H1 (cell line): ENCODE measurements at regions not wholly inside any gene's neighbourhood (a gene's known extent, or its start where the extent isn't known, plus 50 kb on each side); places are given as distances from the start of the nearest gene placed in this dataset.

Source experiments
- CTCF ChIA-PET: fragments of 300-600 bp; sonication (Branson Sonifier 250); formaldehyde crosslinking; loops from one replicate; lab custom pipeline; 2021; ENCODE audit not compliant: partially characterized antibody; lab: Charles Lee
- POLR2A ChIA-PET: fragments of 300-600 bp; sonication (Branson Sonifier 250); formaldehyde crosslinking; loops from one replicate; lab custom pipeline; 2021; ENCODE audit warnings: inconsistent platforms; ENCODE audit not compliant: partially characterized antibody; lab: Charles Lee
- DNase-seq, 2 experiments: peaks; one replicate each; pipeline versions ENCODE4 v3.0.0 to v3.0.0-alpha.2; 2010 to 2022; ENCODE audit warnings: low spot score in 2 of 2, low read depth in 1 of 2, mixed read lengths in 1 of 2
- FAIRE-seq: peaks from 2 replicates; lab custom pipeline; 2011; peaks lifted over from hg19 to GRCh38; lab: Jason Lieb, UNC
- H2AFZ ChIP-seq: 2 replicates; pipeline ENCODE4 v1.8.1; 2012; ENCODE audit warnings: low read length, inconsistent platforms
- H2AK5ac ChIP-seq: 2 replicates; pipeline ENCODE4 v1.6.1; 2013; ENCODE audit warnings: low read depth, low read length
- H2BK120ac ChIP-seq: replicated peaks from 2 replicates; pipeline ENCODE3; 2013; ENCODE audit warnings: low read depth, low read length, inconsistent platforms
- H2BK12ac ChIP-seq: 2 replicates; pipeline ENCODE4 v1.6.1; 2013; ENCODE audit warnings: low read depth, low read length
- H2BK15ac ChIP-seq: 2 replicates; pipeline ENCODE4 v1.6.1; 2013; ENCODE audit warnings: low read length
- H2BK20ac ChIP-seq: 2 replicates; pipeline ENCODE4 v1.6.1; 2013; ENCODE audit warnings: low read length
- H2BK5ac ChIP-seq: 2 replicates; pipeline ENCODE4 v1.6.1; 2013; ENCODE audit warnings: low read depth, low read length
- H3K14ac ChIP-seq: 2 replicates; pipeline ENCODE4 v1.6.1; 2013; ENCODE audit warnings: inconsistent platforms; ENCODE audit not compliant: insufficient read length
- H3K18ac ChIP-seq: 2 replicates; pipeline ENCODE4 v1.6.1; 2013; ENCODE audit warnings: low read length; ENCODE audit errors: extremely low read depth
- H3K23ac ChIP-seq: 2 replicates; pipeline ENCODE4 v1.6.1; 2013; ENCODE audit warnings: inconsistent platforms; ENCODE audit not compliant: insufficient read length
- H3K23me2 ChIP-seq: 2 replicates; pipeline ENCODE4 v1.6.1; 2013; ENCODE audit warnings: low read depth, low read length
- H3K27ac ChIP-seq: 2 replicates; pipeline ENCODE4 v1.6.1; 2011; ENCODE audit warnings: low read depth, low read length, inconsistent platforms
- H3K27me3 ChIP-seq, 4 experiments: replicated peaks in 1 of 4; 1 replicate in 1 of 4; 2 replicates in 3 of 4; pipeline versions ENCODE4 v1.6.1 to v1.8.1; 2011 to 2013; ENCODE audit warnings: low read length in 3 of 4, mild to moderate bottlenecking in 3 of 4, inconsistent platforms in 2 of 4, mixed read lengths in 2 of 4, moderate library complexity in 1 of 4; ENCODE audit not compliant: control insufficient read depth in 3 of 4, insufficient read depth in 3 of 4; ENCODE audit errors: extremely low read depth in 1 of 4
- H3K36me3 ChIP-seq, 4 experiments: 2 replicates each; pipeline versions ENCODE4 v1.6.1 to v1.8.1; 2011 to 2013; ENCODE audit warnings: mild to moderate bottlenecking in 4 of 4, low read length in 3 of 4, moderate library complexity in 2 of 4, control low read depth in 1 of 4, inconsistent platforms in 1 of 4; ENCODE audit not compliant: insufficient read depth in 4 of 4, control insufficient read depth in 2 of 4
- H3K4ac ChIP-seq: replicated peaks from 2 replicates; pipeline ENCODE3; 2013; ENCODE audit warnings: low read length, low read depth, mixed read lengths, inconsistent platforms; ENCODE audit not compliant: insufficient read length
- H3K4me1 ChIP-seq, 4 experiments: replicated peaks in 1 of 4; 1 replicate in 1 of 4; 2 replicates in 3 of 4; pipeline versions ENCODE4 v1.6.1 to v1.8.1; 2011 to 2013; ENCODE audit warnings: low read length in 3 of 4, inconsistent platforms in 2 of 4, mixed read lengths in 1 of 4; ENCODE audit not compliant: insufficient read depth in 4 of 4, control insufficient read depth in 3 of 4
- H3K4me2 ChIP-seq, 2 experiments: 2 replicates each; pipeline versions ENCODE4 v1.6.1 to v1.8.1; 2011 to 2013; ENCODE audit warnings: low read depth in 2 of 2, low read length in 2 of 2, control low read depth in 1 of 2, inconsistent platforms in 1 of 2, mild to moderate bottlenecking in 1 of 2; ENCODE audit not compliant: insufficient read depth in 1 of 2
- H3K4me3 ChIP-seq, 4 experiments: fragments of 200-600, 300-600 bp in 1 of 4; sonication (generic), shearing (Covaris generic), sonication (Bioruptor Twin) in 1 of 4; 2 replicates each; pipeline versions ENCODE4 v1.5.1 to v1.8.1; 2011 to 2016; ENCODE audit warnings: low read length in 4 of 4, low read depth in 3 of 4, control low read depth in 2 of 4, inconsistent platforms in 2 of 4, mild to moderate bottlenecking in 2 of 4, mixed read lengths in 1 of 4, moderate library complexity in 1 of 4; ENCODE audit not compliant: insufficient read depth in 2 of 4; ENCODE audit errors: extremely low read depth in 1 of 4
- H3K56ac ChIP-seq: replicated peaks from 2 replicates; pipeline ENCODE3; 2013; ENCODE audit warnings: low read depth, mild to moderate bottlenecking, mixed read lengths, low read length, inconsistent platforms; ENCODE audit not compliant: insufficient read length
- H3K79me1 ChIP-seq: 2 replicates; pipeline ENCODE4 v1.6.1; 2013; ENCODE audit warnings: low read depth, low read length, control low read depth
- H3K79me2 ChIP-seq, 2 experiments: 2 replicates each; pipeline versions ENCODE4 v1.6.1 to v1.8.1; 2012 to 2013; ENCODE audit warnings: low read length in 2 of 2, mild to moderate bottlenecking in 2 of 2, inconsistent platforms in 1 of 2; ENCODE audit not compliant: insufficient read depth in 2 of 2, control insufficient read depth in 1 of 2
- H3K9ac ChIP-seq, 4 experiments: replicated peaks in 1 of 4; 1 replicate in 1 of 4; 2 replicates in 3 of 4; pipeline versions ENCODE4 v1.6.1 to v1.8.1; 2011 to 2013; ENCODE audit warnings: low read depth in 3 of 4, low read length in 3 of 4, control low read depth in 2 of 4, mild to moderate bottlenecking in 2 of 4, moderate library complexity in 2 of 4, inconsistent platforms in 1 of 4; ENCODE audit errors: extremely low read depth in 1 of 4
- H3K9me3 ChIP-seq, 2 experiments: 2 replicates each; pipeline versions ENCODE4 v1.6.1 to v1.8.1; 2012 to 2013; ENCODE audit warnings: mild to moderate bottlenecking in 2 of 2, moderate library complexity in 2 of 2, control low read depth in 1 of 2, inconsistent platforms in 1 of 2, low read depth in 1 of 2, low read length in 1 of 2, mixed read lengths in 1 of 2; ENCODE audit not compliant: insufficient read depth in 2 of 2
- H4K20me1 ChIP-seq, 2 experiments: replicated peaks in 1 of 2; 2 replicates each; pipeline versions ENCODE3 to v1.8.1; 2011 to 2013; ENCODE audit warnings: inconsistent platforms in 2 of 2, low read length in 2 of 2, mild to moderate bottlenecking in 1 of 2; ENCODE audit not compliant: insufficient read depth in 2 of 2, control insufficient read depth in 1 of 2
- H4K5ac ChIP-seq: 2 replicates; pipeline ENCODE4 v1.6.1; 2013; ENCODE audit warnings: low read length, low read depth, mixed read lengths, inconsistent platforms; ENCODE audit not compliant: insufficient read length
- H4K8ac ChIP-seq: 2 replicates; pipeline ENCODE4 v1.8.0; 2013; ENCODE audit warnings: mild to moderate bottlenecking, moderate library complexity, low read length, inconsistent platforms; ENCODE audit not compliant: insufficient read depth; ENCODE audit errors: extremely low read depth
- H4K91ac ChIP-seq: replicated peaks from 2 replicates; pipeline ENCODE3; 2013; ENCODE audit warnings: low read length, mixed read lengths, inconsistent platforms; ENCODE audit not compliant: insufficient read length
- ATF2 ChIP-seq: IDR thresholded peaks from 2 replicates; pipeline ENCODE4 v1.6.1; 2012; ENCODE audit warnings: low read length, inconsistent platforms
- CTBP2 ChIP-seq: IDR thresholded peaks from 2 replicates; pipeline ENCODE4 v1.7.0; 2011; ENCODE audit warnings: borderline replicate concordance, mild to moderate bottlenecking, moderate library complexity, mixed read lengths, low read length; ENCODE audit not compliant: insufficient read depth, insufficient read length
- CTCF ChIP-seq, 3 experiments: IDR thresholded peaks; 1 replicate in 2 of 3; 2 replicates in 1 of 3; pipeline versions ENCODE4 v1.5.1 to v1.6.1; 2011; ENCODE audit warnings: low read length in 3 of 3, mild to moderate bottlenecking in 3 of 3, inconsistent platforms in 2 of 3, low read depth in 1 of 3, moderate library complexity in 1 of 3; ENCODE audit not compliant: insufficient read depth in 1 of 3; ENCODE audit errors: control extremely low read depth in 1 of 3
- EGR1 ChIP-seq: IDR thresholded peaks from 2 replicates; pipeline ENCODE4 v1.6.1; 2011; ENCODE audit warnings: low read depth, low read length, borderline replicate concordance
- HDAC6 ChIP-seq: IDR thresholded peaks from one replicate; pipeline ENCODE4 v1.7.1; 2012; ENCODE audit warnings: low read depth, mild to moderate bottlenecking, inconsistent platforms, low read length, moderate library complexity
- POU5F1 ChIP-seq: IDR thresholded peaks from 2 replicates; pipeline ENCODE4 v1.6.1; 2011; ENCODE audit warnings: low read depth, mild to moderate bottlenecking, low read length, moderate library complexity
- RFX5 ChIP-seq: IDR thresholded peaks from 2 replicates; pipeline ENCODE4 v1.6.1; 2011; ENCODE audit warnings: low read depth, low read length, improper control_type of control experiment, borderline replicate concordance
- SIN3A ChIP-seq, 2 experiments: IDR thresholded peaks in 1 of 2; conservative IDR thresholded peaks in 1 of 2; 2 replicates each; pipeline ENCODE4 v1.6.1; 2011 to 2012; ENCODE audit warnings: low read length in 2 of 2, improper control_type of control experiment in 1 of 2, low read depth in 1 of 2, mild to moderate bottlenecking in 1 of 2
- SIX5 ChIP-seq: IDR thresholded peaks from 2 replicates; pipeline ENCODE4 v1.6.1; 2011; ENCODE audit warnings: mild to moderate bottlenecking, low read depth, low read length
- TEAD4 ChIP-seq: IDR thresholded peaks from 2 replicates; pipeline ENCODE4 v1.6.1; 2012; ENCODE audit warnings: low read depth, low read length, inconsistent platforms, mixed read lengths
- WGBS, 2 experiments: shearing (Covaris generic) in 1 of 2; methylation state at CpG; one replicate each; pipeline versions ENCODE4 v1.1.6 to v1.1.7; 2013 to 2015; ENCODE audit warnings: low lambda C conversion rate in 2 of 2, mixed read lengths in 2 of 2, inconsistent platforms in 1 of 2, low coverage in 1 of 2, missing lambda C conversion rate in 1 of 2; ENCODE audit not compliant: insufficient replicate concordance in 2 of 2, insufficient coverage in 1 of 2, insufficient read length in 1 of 2; ENCODE audit errors: extremely low coverage in 1 of 2, missing lambda C conversion rate in 1 of 2; 5-methylcytosine and 5-hydroxymethylcytosine counted together

GRCh38 chr11:38416141-38416540 lies 1818.1 kb upstream of the RAG2 start:
- DNase-seq, result no peak
- ChIA-PET CTCF (no interaction called here), POLR2A (interaction anchor here (0.6 kb wide), 1 partner anchor 797 kb away, joined by 3 read pairs; no protein-coding TSS in a partner anchor)
- no peak for TF ChIP-seq TEAD4
- no peak for TF ChIP-seq POU5F1
- no peak for TF ChIP-seq SIN3A (conservative IDR thresholded peaks at IDR 0.05 in 1 of 2, IDR thresholded peaks at IDR 0.05 in 1 of 2; ENCODE audit: low read depth in 1 of 2, low read length in 2 of 2)
- no peak for TF ChIP-seq HDAC6
- no peak for TF ChIP-seq EGR1
- TF ChIP-seq ATF2, result no peak
- TF ChIP-seq RFX5, result no peak
- no peak for TF ChIP-seq CTCF (IDR thresholded peaks at IDR 0.05; ENCODE audit: control extremely low read depth in 1 of 3, insufficient read depth in 1 of 3, low read depth in 1 of 3, low read length in 3 of 3)
- no peak for TF ChIP-seq CTBP2
- no peak for TF ChIP-seq SIX5

More at GRCh38 chr11:38416141-38416540, 1818.1 kb upstream of the RAG2 start:
- Histone ChIP-seq H3K4me3 (no peak overlapping the region), H3K79me1 (no peaks in the 10 kb centered on the region), H3K18ac (no peak overlapping the region), H2AFZ (no peak overlapping the region), H4K91ac (no peak overlapping the region), H2BK12ac (no peak overlapping the region), H2BK5ac (no peak overlapping the region), H4K8ac (no peak overlapping the region), H2AK5ac (no peak overlapping the region), H3K56ac (no peak overlapping the region), H3K9me3 (no peaks in the 10 kb centered on the region), H3K36me3 (no peaks in the 10 kb centered on the region), H2BK20ac (no peak overlapping the region), H3K4ac (no peak overlapping the region), H4K20me1 (no peaks in the 10 kb centered on the region), H3K14ac (no peak overlapping the region), H3K79me2 (no peaks in the 10 kb centered on the region), H2BK15ac (no peak overlapping the region), H3K4me1 (no peaks in the 10 kb centered on the region), H3K23me2 (no peaks in the 10 kb centered on the region), H3K27me3 (no peaks in the 10 kb centered on the region), H3K4me2 (no peak overlapping the region), H3K27ac (no peak overlapping the region), H3K23ac (no peak overlapping the region), H3K9ac (no peak overlapping the region), H4K5ac (no peak overlapping the region), H2BK120ac (no peak overlapping the region)
- FAIRE-seq, result no peak
- 94% methylated on average over 4 of the region's 4 CpGs; no CpG with 5 or more reads in 1 of the 2 experiments for WGBS, 2 experiments
